ENCODE measurements at regions not wholly inside any gene's neighbourhood (a gene's known extent, or its start where the extent isn't known, plus 50 kb on each side); places are given as distances from the start of the nearest gene placed in this dataset.

DNA sequence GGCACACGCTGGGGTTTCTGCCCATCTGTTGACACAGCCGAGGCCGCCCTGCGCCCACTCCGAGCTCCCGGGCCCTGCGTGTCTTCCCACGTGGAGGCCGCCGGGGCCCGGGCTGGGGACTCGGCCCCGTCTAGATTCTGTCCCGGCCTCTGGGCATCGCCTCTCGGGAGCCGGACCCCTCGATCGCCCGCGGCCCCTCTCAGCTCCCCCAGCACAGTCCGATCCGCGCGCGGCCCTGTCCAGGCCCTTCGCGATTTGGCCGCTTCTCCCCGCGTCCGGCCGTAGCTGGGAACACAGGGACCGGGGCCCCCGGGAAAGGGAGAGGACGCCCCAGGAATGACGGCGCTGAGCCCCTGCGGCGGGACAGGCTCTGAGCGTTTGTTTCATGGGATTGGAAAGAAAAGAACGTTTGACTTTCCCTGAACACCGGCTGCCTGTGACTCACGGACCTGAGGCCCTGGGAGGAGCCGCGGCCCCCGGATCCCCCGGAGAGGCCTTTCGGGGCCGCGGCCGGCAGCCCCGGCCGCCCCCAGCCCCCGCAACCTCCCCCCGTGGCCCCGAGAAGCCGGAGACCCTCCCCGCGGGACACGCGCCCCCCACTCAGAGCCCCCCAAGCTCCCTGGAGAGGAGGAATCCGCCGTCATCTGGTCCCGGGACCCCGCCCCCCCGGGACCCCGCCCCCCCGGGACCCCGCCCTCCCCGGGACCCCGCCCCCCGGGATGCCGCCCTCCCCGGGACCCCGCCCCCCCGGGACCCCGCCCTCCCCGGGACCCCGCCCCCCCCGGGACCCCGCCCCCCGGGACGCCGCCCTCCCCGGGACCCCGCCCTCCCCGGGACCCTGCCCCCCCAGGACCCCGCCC, 62.7 kb upstream of the CTDP1 start:
- Histone ChIP-seq H3K27ac (ENCODE audit: low read depth, low read length) (no peak overlapping the region), H3K4me2 (ENCODE audit: low read length) (no peak overlapping the region), H3K4me3 (replicated peaks in 1 of 2; ENCODE audit: low read depth in 1 of 2, low read length in 2 of 2) (no peak overlapping the region), H3K27me3 (ENCODE audit: insufficient read depth, low read length) (no peaks in the 10 kb centered on the region), H3K9me2 (ENCODE audit: insufficient read depth) (no peaks in the 10 kb centered on the region), H3K9ac (ENCODE audit: low read length) (no peak overlapping the region), H3K79me2 (ENCODE audit: insufficient read depth, low read length) (no peaks in the 10 kb centered on the region), H3K4me1 (ENCODE audit: control insufficient read depth in 1 of 2, insufficient read depth in 2 of 2, low read length in 2 of 2) (no peaks in the 10 kb centered on the region), H3K36me3 (ENCODE audit: control insufficient read depth in 1 of 2, insufficient read depth in 2 of 2, low read length in 2 of 2) (no peaks in the 10 kb centered on the region), H3K9me3 (ENCODE audit: control insufficient read depth in 1 of 2, insufficient read depth in 1 of 2, low read depth in 1 of 2, low read length in 2 of 2) (no peaks in the 10 kb centered on the region), H4K20me1 (ENCODE audit: insufficient read depth) (no peaks in the 10 kb centered on the region), H2AFZ (ENCODE audit: low read depth, low read length, poor library complexity, severe bottlenecking) (no peak overlapping the region)
- no peak for TF ChIP-seq ELF1 (IDR thresholded peaks at IDR 0.05; ENCODE audit: borderline replicate concordance, low read depth)
- TF ChIP-seq JUND (IDR thresholded peaks at IDR 0.05) = no peak
- TF ChIP-seq, protein P1, sequence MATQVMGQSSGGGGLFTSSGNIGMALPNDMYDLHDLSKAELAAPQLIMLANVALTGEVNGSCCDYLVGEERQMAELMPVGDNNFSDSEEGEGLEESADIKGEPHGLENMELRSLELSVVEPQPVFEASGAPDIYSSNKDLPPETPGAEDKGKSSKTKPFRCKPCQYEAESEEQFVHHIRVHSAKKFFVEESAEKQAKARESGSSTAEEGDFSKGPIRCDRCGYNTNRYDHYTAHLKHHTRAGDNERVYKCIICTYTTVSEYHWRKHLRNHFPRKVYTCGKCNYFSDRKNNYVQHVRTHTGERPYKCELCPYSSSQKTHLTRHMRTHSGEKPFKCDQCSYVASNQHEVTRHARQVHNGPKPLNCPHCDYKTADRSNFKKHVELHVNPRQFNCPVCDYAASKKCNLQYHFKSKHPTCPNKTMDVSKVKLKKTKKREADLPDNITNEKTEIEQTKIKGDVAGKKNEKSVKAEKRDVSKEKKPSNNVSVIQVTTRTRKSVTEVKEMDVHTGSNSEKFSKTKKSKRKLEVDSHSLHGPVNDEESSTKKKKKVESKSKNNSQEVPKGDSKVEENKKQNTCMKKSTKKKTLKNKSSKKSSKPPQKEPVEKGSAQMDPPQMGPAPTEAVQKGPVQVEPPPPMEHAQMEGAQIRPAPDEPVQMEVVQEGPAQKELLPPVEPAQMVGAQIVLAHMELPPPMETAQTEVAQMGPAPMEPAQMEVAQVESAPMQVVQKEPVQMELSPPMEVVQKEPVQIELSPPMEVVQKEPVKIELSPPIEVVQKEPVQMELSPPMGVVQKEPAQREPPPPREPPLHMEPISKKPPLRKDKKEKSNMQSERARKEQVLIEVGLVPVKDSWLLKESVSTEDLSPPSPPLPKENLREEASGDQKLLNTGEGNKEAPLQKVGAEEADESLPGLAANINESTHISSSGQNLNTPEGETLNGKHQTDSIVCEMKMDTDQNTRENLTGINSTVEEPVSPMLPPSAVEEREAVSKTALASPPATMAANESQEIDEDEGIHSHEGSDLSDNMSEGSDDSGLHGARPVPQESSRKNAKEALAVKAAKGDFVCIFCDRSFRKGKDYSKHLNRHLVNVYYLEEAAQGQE (IDR thresholded peaks at IDR 0.05; ENCODE audit: low read depth) = no peak
- TF ChIP-seq, protein P2, sequence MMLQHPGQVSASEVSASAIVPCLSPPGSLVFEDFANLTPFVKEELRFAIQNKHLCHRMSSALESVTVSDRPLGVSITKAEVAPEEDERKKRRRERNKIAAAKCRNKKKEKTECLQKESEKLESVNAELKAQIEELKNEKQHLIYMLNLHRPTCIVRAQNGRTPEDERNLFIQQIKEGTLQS (IDR thresholded peaks at IDR 0.05) = no peak
- no peak for TF ChIP-seq FOSL1 (IDR thresholded peaks at IDR 0.05; ENCODE audit: low read depth)
- TF ChIP-seq CEBPB (IDR thresholded peaks at IDR 0.05; ENCODE audit: low read depth) = no peak
- TF ChIP-seq TCF7L2 (IDR thresholded peaks at IDR 0.05; ENCODE audit: borderline replicate concordance, extremely low read depth, insufficient read depth, insufficient read length) = no peak
- no peak for TF ChIP-seq ZFX (IDR thresholded peaks at IDR 0.05)
- no peak for TF ChIP-seq CBX3 (IDR thresholded peaks at IDR 0.05; ENCODE audit: low read depth)
- TF ChIP-seq YY1 (IDR thresholded peaks at IDR 0.05; ENCODE audit: extremely low read depth, insufficient replicate concordance, low read depth, low read length) = no peak
- no peak for TF ChIP-seq EZH2phosphoT487 (IDR thresholded peaks at IDR 0.05; ENCODE audit: borderline replicate concordance)
- TF ChIP-seq POLR2AphosphoS5 (IDR thresholded peaks at IDR 0.05; ENCODE audit: low read depth, low read length) = no peak
- TF ChIP-seq, protein P3, sequence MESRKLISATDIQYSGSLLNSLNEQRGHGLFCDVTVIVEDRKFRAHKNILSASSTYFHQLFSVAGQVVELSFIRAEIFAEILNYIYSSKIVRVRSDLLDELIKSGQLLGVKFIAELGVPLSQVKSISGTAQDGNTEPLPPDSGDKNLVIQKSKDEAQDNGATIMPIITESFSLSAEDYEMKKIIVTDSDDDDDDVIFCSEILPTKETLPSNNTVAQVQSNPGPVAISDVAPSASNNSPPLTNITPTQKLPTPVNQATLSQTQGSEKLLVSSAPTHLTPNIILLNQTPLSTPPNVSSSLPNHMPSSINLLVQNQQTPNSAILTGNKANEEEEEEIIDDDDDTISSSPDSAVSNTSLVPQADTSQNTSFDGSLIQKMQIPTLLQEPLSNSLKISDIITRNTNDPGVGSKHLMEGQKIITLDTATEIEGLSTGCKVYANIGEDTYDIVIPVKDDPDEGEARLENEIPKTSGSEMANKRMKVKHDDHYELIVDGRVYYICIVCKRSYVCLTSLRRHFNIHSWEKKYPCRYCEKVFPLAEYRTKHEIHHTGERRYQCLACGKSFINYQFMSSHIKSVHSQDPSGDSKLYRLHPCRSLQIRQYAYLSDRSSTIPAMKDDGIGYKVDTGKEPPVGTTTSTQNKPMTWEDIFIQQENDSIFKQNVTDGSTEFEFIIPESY (IDR thresholded peaks at IDR 0.05; ENCODE audit: extremely low read depth, insufficient replicate concordance, low read length) = no peak
- TF ChIP-seq, protein P4, sequence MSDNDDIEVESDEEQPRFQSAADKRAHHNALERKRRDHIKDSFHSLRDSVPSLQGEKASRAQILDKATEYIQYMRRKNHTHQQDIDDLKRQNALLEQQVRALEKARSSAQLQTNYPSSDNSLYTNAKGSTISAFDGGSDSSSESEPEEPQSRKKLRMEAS (IDR thresholded peaks at IDR 0.05) = no peak
- TF ChIP-seq SP1 (IDR thresholded peaks at IDR 0.05; ENCODE audit: low read depth) = no peak
- no peak for TF ChIP-seq SIN3A (IDR thresholded peaks at IDR 0.05; ENCODE audit: low read depth)
- no peak for TF ChIP-seq RAD21 (IDR thresholded peaks at IDR 0.05; ENCODE audit: low read depth)
- no peak for TF ChIP-seq EGR1 (IDR thresholded peaks at IDR 0.05; ENCODE audit: low read depth)
- no peak for TF ChIP-seq SRF (IDR thresholded peaks at IDR 0.05; ENCODE audit: low read depth)
- POLR2A ChIA-PET = no interaction called here
- intact Hi-C loops (cut with micrococcal nuclease) = no loop called here
- ATAC-seq = no peak
- RAD21 ChIA-PET (ENCODE audit: low non-redundant PET in 1 of 2, low total read pairs in 2 of 2, uncharacterized antibody in 2 of 2, unreplicated experiment in 2 of 2) = no interaction called here
- CTCF ChIA-PET = no interaction called here
- DNase-seq (ENCODE audit: low read depth, low spot score) = no peak
- BruUV-seq (replicated peaks) = no TSS peak
